Body of pancreas (tissue), 4 donors: ENCODE measurements at regions not wholly inside any gene's neighbourhood (a gene's known extent, or its start where the extent isn't known, plus 50 kb on each side); places are given as distances from the start of the nearest gene placed in this dataset.

Experiments used
- POLR2A ChIP-seq, 3 donors: fragments of 450-650 bp; IDR thresholded peaks; one replicate each; pipeline ENCODE4 v1.6.1; 2016; ENCODE audit warnings: antibody characterized with exemption in 3 of 3, mild to moderate bottlenecking in 2 of 3
- TF ChIP-seq, protein P1 (sequence below), 7 experiments: fragments of 450-650 bp in 4 of 7; fragments of 200-600 bp in 3 of 7; sonication (generic) in 3 of 7; IDR thresholded peaks; one replicate each; pipeline ENCODE4 v1.5.1; 2016 to 2019; ENCODE audit warnings: antibody characterized with exemption in 7 of 7

- TF ChIP-seq, protein P1, sequence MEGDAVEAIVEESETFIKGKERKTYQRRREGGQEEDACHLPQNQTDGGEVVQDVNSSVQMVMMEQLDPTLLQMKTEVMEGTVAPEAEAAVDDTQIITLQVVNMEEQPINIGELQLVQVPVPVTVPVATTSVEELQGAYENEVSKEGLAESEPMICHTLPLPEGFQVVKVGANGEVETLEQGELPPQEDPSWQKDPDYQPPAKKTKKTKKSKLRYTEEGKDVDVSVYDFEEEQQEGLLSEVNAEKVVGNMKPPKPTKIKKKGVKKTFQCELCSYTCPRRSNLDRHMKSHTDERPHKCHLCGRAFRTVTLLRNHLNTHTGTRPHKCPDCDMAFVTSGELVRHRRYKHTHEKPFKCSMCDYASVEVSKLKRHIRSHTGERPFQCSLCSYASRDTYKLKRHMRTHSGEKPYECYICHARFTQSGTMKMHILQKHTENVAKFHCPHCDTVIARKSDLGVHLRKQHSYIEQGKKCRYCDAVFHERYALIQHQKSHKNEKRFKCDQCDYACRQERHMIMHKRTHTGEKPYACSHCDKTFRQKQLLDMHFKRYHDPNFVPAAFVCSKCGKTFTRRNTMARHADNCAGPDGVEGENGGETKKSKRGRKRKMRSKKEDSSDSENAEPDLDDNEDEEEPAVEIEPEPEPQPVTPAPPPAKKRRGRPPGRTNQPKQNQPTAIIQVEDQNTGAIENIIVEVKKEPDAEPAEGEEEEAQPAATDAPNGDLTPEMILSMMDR (IDR thresholded peaks at IDR 0.05), result no peak
- TF ChIP-seq POLR2A (IDR thresholded peaks at IDR 0.05), result no peak
Measured at GRCh38 chr12:72888693-72889092, 616.5 kb downstream of the TRHDE start.
